ENCODE measurements at regions not wholly inside any gene's neighbourhood (a gene's known extent, or its start where the extent isn't known, plus 50 kb on each side); places are given as distances from the start of the nearest gene placed in this dataset.

DNA sequence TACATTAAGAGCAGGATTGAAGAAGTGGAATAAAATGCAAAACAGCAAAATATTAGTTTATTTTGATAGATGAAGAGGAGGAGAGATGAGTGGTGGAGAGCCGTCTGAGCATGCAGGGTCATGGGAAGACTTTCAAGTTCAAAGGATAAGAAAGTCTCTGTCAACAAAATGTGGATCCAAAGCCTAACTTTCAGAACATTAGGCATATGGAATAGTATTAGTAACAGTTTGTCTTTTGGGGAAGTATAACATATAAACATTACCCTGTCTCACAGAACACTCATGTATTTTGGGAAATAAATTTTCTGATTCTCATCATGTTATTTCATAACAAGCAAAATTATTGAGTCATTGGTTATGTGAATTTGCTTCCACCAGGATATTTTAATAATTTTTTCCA lies 104.3 kb upstream of the CEP126 start:
- DNase-seq = no peak
- H3K36me3 ChIP-seq = no peaks in the 10 kb centered on the region
- no peaks in the 10 kb centered on the region for H3K4me1 ChIP-seq
- TF ChIP-seq, protein P1, sequence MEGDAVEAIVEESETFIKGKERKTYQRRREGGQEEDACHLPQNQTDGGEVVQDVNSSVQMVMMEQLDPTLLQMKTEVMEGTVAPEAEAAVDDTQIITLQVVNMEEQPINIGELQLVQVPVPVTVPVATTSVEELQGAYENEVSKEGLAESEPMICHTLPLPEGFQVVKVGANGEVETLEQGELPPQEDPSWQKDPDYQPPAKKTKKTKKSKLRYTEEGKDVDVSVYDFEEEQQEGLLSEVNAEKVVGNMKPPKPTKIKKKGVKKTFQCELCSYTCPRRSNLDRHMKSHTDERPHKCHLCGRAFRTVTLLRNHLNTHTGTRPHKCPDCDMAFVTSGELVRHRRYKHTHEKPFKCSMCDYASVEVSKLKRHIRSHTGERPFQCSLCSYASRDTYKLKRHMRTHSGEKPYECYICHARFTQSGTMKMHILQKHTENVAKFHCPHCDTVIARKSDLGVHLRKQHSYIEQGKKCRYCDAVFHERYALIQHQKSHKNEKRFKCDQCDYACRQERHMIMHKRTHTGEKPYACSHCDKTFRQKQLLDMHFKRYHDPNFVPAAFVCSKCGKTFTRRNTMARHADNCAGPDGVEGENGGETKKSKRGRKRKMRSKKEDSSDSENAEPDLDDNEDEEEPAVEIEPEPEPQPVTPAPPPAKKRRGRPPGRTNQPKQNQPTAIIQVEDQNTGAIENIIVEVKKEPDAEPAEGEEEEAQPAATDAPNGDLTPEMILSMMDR (IDR thresholded peaks at IDR 0.05; ENCODE audit: borderline replicate concordance) = no peak
- intact Hi-C loops (cut with micrococcal nuclease) = no loop called here
- no peaks in the 10 kb centered on the region for H3K9me3 ChIP-seq (replicated peaks)
- H3K4me3 ChIP-seq = no peak overlapping the region
- H3K27ac ChIP-seq (replicated peaks) = no peak overlapping the region
- H3K27me3 ChIP-seq (ENCODE audit: low read depth) = no peaks in the 10 kb centered on the region

DNA sequence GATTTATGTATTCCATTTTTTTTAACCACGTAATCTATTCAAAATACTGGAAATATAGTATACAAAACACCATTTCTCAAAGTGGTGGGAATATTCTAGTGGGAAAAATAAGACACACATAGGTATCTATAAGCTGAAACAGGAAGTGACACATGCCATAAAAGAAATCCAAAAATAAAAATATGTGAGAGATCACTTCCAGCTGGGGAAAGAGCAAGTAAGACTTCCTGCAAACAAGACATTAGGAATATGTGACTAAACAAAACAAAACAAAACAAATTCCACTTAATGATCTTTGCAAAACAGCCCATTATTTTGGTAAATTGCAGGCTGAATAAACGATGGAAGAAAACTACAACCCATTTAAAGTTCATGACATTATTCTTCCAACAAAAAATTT lies 107.3 kb upstream of the CEP126 start:
- H3K27me3 ChIP-seq (ENCODE audit: low read depth) = no peaks in the 10 kb centered on the region
- H3K4me1 ChIP-seq = no peaks in the 10 kb centered on the region
- TF ChIP-seq, protein P1 (IDR thresholded peaks at IDR 0.05; ENCODE audit: borderline replicate concordance) = no peak
- peaks cover 2% of the 10 kb centered on the region for H3K9me3 ChIP-seq (replicated peaks)
- H3K27ac ChIP-seq (replicated peaks) = no peak overlapping the region
- no peak overlapping the region for H3K4me3 ChIP-seq
- no peaks in the 10 kb centered on the region for H3K36me3 ChIP-seq
- no peak for DNase-seq
- intact Hi-C loops (cut with micrococcal nuclease) = no loop called here

DNA sequence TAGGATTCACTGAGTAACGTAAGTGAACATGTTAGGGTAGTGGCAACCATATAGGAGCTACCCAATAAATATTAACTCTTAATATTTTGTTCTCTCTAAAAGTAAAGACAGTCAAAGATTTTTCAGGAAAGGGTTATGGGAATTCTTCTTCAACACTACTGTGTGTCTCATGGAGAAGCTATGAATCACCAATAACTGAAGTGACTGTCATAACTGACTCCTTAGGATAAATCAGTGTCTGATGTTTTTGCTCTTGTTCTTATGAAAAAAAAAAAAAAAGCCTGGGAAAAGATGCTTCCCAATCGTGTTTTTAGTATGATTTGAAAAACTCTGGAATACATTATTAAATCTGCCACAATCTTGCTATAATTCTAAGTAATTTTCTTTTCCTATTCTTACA lies 111.2 kb upstream of the CEP126 start:
- H3K4me3 ChIP-seq = no peak overlapping the region
- no peak for DNase-seq
- H3K9me3 ChIP-seq (replicated peaks) = peaks cover 15% of the 10 kb centered on the region
- intact Hi-C loops (cut with micrococcal nuclease) = no loop called here
- TF ChIP-seq, protein P1 (IDR thresholded peaks at IDR 0.05; ENCODE audit: borderline replicate concordance) = no peak
- H3K27me3 ChIP-seq (ENCODE audit: low read depth) = no peaks in the 10 kb centered on the region
- H3K27ac ChIP-seq (replicated peaks) = no peak overlapping the region
- H3K4me1 ChIP-seq = no peaks in the 10 kb centered on the region
- no peaks in the 10 kb centered on the region for H3K36me3 ChIP-seq

DNA sequence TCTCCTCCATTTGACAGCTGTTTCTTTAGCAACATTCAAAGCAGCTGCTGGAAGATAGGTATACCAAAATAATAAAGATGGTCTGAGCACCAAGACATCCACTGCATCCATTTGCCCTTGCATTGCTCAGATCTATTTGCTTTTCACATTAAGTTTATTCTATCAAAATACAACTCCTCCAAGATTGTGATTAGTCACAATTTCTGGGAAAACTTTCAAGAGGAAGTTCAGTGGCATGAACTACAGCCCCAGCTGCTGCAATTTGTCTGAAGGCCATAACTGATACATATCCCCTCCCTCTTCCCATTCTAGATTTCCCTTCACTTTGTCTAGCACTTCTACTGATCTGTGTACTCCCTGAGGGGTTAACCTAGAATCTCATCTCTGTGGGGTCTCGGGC lies 117.5 kb upstream of the CEP126 start:
- no peak overlapping the region for H3K27ac ChIP-seq (replicated peaks)
- intact Hi-C loops (cut with micrococcal nuclease) = no loop called here
- no peaks in the 10 kb centered on the region for H3K36me3 ChIP-seq

DNA sequence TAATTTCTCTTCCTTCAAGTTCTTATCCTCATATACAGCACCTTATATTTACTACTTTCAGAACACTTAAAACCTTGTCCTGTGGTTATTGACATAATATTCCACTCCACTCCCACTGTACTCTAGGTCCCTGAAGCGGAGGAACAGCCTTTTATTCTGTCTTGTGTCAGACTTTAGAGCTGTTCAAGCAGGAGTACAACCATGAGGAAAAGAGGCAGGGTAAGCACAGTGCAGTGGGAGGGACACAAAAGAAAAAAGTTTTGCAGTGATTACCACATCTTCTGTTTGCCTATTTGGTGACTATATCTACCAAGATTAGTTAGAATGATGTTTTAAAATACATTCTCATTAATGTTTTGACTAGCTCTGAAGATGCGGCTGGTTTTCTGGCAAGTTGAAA lies 122.0 kb upstream of the CEP126 start:
- Histone ChIP-seq H3K27ac (replicated peaks) (no peak overlapping the region), H3K4me3 (no peak overlapping the region), H3K9me3 (replicated peaks) (no peaks in the 10 kb centered on the region), H3K4me1 (no peaks in the 10 kb centered on the region), H3K27me3 (ENCODE audit: low read depth) (no peaks in the 10 kb centered on the region), H3K36me3 (no peaks in the 10 kb centered on the region)
- TF ChIP-seq, protein P1 (IDR thresholded peaks at IDR 0.05; ENCODE audit: borderline replicate concordance) = no peak
- intact Hi-C loops (cut with micrococcal nuclease) = no loop called here
- DNase-seq = no peak

More for the DNA sequence above, 117.5 kb upstream of the CEP126 start:
- no peaks in the 10 kb centered on the region for H3K27me3 ChIP-seq (ENCODE audit: low read depth)
- no peak for DNase-seq
- H3K4me1 ChIP-seq = no peaks in the 10 kb centered on the region
- no peak overlapping the region for H3K4me3 ChIP-seq
- TF ChIP-seq, protein P1 (IDR thresholded peaks at IDR 0.05; ENCODE audit: borderline replicate concordance) = no peak
- H3K9me3 ChIP-seq (replicated peaks) = peaks cover 12% of the 10 kb centered on the region

DNA sequence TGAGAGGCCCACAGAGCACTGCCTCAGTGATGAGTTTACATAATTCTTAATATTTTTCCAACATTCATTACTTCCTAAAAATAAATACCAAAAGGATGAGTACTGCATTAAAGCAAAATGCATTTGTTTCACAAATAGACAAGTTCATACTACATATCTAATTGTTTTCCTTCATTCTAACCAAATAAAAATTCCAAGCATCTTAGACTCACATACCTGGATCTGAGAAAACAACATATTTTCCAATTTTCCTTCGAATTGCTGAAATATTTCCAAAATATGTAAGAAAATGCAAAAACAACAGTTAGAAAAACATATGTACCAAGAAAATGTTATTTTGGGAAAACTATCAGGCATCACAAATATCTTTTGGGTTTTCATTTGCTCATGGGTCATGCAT lies 127.9 kb upstream of the CEP126 start:
- no peaks in the 10 kb centered on the region for H3K36me3 ChIP-seq
- TF ChIP-seq, protein P1 (IDR thresholded peaks at IDR 0.05; ENCODE audit: borderline replicate concordance) = no peak
- no peaks in the 10 kb centered on the region for H3K4me1 ChIP-seq
- H3K27me3 ChIP-seq (ENCODE audit: low read depth) = no peaks in the 10 kb centered on the region
- no peak overlapping the region for H3K4me3 ChIP-seq
- DNase-seq = no peak
- intact Hi-C loops (cut with micrococcal nuclease) = no loop called here
- no peak overlapping the region for H3K27ac ChIP-seq (replicated peaks)
- peaks cover 23% of the 10 kb centered on the region for H3K9me3 ChIP-seq (replicated peaks)

Measured in left ventricle myocardium inferior (tissue), 1 donor.